ENCODE measurements at regions not wholly inside any gene's neighbourhood (a gene's known extent, or its start where the extent isn't known, plus 50 kb on each side); places are given as distances from the start of the nearest gene placed in this dataset.
A peak's percentile ranks its signal among the peaks of the same experiment; 100 is the strongest.

- DNase-seq (ENCODE audit: low read depth), result no peak
- no peak overlapping the region for H3K4me3 ChIP-seq (ENCODE audit: low read depth, low read length)
- TF ChIP-seq, protein P1, sequence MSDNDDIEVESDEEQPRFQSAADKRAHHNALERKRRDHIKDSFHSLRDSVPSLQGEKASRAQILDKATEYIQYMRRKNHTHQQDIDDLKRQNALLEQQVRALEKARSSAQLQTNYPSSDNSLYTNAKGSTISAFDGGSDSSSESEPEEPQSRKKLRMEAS (IDR thresholded peaks at IDR 0.05; ENCODE audit: low read depth, low read length), result no peak
- TF ChIP-seq MYC (IDR thresholded peaks at IDR 0.05; ENCODE audit: low read depth, low read length), result no peak
- TF ChIP-seq POLR2A (IDR thresholded peaks at IDR 0.05; ENCODE audit: extremely low read depth, insufficient read length), result no peak
- no peak for TF ChIP-seq CTCF (IDR thresholded peaks at IDR 0.05; ENCODE audit: low read depth, low read length)
These were observed 83.5 kb upstream of the HSPA9 start for GRCh38 chr5:138658676-138659075.

DNA sequence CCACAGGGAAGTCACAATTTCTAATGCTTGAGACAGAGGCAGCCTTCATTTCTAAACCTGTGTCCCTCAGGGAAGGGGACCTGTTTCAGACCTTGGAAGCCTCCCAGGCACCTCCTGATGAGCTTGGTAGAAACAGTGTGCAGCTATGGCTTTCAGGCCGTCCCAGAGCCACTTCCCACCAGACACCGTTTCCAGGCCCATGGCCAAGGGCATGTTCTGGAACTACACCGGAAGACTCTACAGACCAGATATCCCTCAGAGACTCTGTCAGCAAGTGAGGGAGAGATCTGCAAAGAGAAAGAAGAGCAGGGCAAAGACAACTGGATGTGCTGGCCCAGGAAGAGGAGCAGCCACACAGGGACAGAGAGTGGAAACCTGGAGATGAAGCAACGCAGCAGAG is 82.2 kb upstream of the HSPA9 start:
- DNase-seq (ENCODE audit: low read depth), result no peak
- TF ChIP-seq CTCF (IDR thresholded peaks at IDR 0.05; ENCODE audit: low read depth, low read length) (no peak), MYC (IDR thresholded peaks at IDR 0.05; ENCODE audit: low read depth, low read length) (no peak)
- TF ChIP-seq, protein P1 (IDR thresholded peaks at IDR 0.05; ENCODE audit: low read depth, low read length), result no peak
- H3K4me3 ChIP-seq (ENCODE audit: low read depth, low read length), result no peak overlapping the region

DNA sequence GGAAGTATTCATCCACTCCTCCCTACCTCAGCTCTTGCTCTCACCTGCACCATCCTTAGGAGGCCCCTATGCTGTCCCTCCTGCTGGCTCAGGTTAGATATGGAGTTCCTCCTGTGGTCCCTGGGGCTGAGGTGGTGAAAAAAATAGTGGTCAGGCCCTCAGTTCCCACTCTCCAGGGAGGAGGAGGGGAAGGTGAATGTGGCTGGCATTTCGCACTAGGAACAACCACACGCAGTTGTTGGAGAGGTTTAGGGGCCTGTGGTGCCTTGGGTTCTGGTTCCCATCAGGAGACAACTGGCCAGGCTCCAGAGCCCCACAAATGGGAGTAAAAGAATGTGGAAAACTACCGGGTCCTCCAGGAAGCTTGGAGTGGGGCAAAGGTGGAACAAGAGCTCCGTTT is 81.7 kb upstream of the HSPA9 start:
- no peak for DNase-seq (ENCODE audit: low read depth)
- TF ChIP-seq MYC (IDR thresholded peaks at IDR 0.05; ENCODE audit: low read depth, low read length) (no peak), CTCF (IDR thresholded peaks at IDR 0.05; ENCODE audit: low read depth, low read length) (no peak), POLR2A (IDR thresholded peaks at IDR 0.05; ENCODE audit: extremely low read depth, insufficient read length) (no peak)
- TF ChIP-seq, protein P1 (IDR thresholded peaks at IDR 0.05; ENCODE audit: low read depth, low read length), result no peak
- H3K4me3 ChIP-seq (ENCODE audit: low read depth, low read length), result no peak overlapping the region

- no peak for TF ChIP-seq CTCF (IDR thresholded peaks at IDR 0.05; ENCODE audit: low read depth, low read length)
- TF ChIP-seq, protein P1 (IDR thresholded peaks at IDR 0.05; ENCODE audit: low read depth, low read length), result no peak
- no peak for TF ChIP-seq POLR2A (IDR thresholded peaks at IDR 0.05; ENCODE audit: extremely low read depth, insufficient read length)
These were observed 80.5 kb upstream of the HSPA9 start for GRCh38 chr5:138655530-138656190.

GRCh38 chr5:138654281-138654867 is 79.2 kb upstream of the HSPA9 start:
- peak; percentile 87 for DNase-seq (ENCODE audit: low read depth)
- TF ChIP-seq POLR2A (IDR thresholded peaks at IDR 0.05; ENCODE audit: extremely low read depth, insufficient read length) (no peak), MYC (IDR thresholded peaks at IDR 0.05; ENCODE audit: low read depth, low read length) (peak; percentile 91)
- TF ChIP-seq, protein P1 (IDR thresholded peaks at IDR 0.05; ENCODE audit: low read depth, low read length), result peak; percentile 93
- H3K4me3 ChIP-seq (ENCODE audit: low read depth, low read length), result no peak overlapping the region

More at GRCh38 chr5:138655530-138656190, 80.5 kb upstream of the HSPA9 start:
- no peak for DNase-seq (ENCODE audit: low read depth)
- H3K4me3 ChIP-seq (ENCODE audit: low read depth, low read length), result no peak overlapping the region

DNA sequence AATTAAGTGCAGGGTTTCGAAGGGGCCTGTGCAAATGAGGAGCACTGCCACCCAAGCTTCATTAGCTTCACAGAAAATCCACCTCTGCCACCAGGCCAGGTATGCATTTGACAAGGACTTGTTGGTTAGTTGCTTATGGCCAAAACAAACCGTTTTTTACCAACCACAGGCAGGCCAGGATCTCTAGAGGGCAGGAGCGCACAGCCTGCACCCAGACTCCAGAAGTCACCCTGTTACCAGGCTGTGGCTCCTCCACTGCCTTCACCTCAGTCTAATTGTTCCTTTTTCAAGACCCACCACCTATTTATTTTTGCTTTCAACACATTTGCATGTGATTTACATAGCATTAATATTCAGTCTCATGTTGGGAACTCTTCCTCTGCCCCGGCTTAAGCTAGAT is 78.3 kb upstream of the HSPA9 start:
- peak; percentile 61 for DNase-seq (ENCODE audit: low read depth)
- H3K4me3 ChIP-seq (ENCODE audit: low read depth, low read length), result no peak overlapping the region
- peak; percentile 9 for TF ChIP-seq CTCF (IDR thresholded peaks at IDR 0.05; ENCODE audit: low read depth, low read length)
- TF ChIP-seq, protein P1 (IDR thresholded peaks at IDR 0.05; ENCODE audit: low read depth, low read length), result no peak
- TF ChIP-seq MYC (IDR thresholded peaks at IDR 0.05; ENCODE audit: low read depth, low read length), result no peak

All from NB4 (cell line).